GM12874 (cell line): ENCODE measurements at regions not wholly inside any gene's neighbourhood (a gene's known extent, or its start where the extent isn't known, plus 50 kb on each side); places are given as distances from the start of the nearest gene placed in this dataset.

Experiments used
- CTCF ChIP-seq: IDR thresholded peaks from 2 replicates; pipeline ENCODE4 v1.5.1; 2011; ENCODE audit warnings: low read depth, mild to moderate bottlenecking, control low read depth, low read length, moderate library complexity; ENCODE audit not compliant: insufficient read depth

- no peak for TF ChIP-seq CTCF
Observed at GRCh38 chr5:157949520-157949919, 90.6 kb upstream of the CLINT1 start.

DNA sequence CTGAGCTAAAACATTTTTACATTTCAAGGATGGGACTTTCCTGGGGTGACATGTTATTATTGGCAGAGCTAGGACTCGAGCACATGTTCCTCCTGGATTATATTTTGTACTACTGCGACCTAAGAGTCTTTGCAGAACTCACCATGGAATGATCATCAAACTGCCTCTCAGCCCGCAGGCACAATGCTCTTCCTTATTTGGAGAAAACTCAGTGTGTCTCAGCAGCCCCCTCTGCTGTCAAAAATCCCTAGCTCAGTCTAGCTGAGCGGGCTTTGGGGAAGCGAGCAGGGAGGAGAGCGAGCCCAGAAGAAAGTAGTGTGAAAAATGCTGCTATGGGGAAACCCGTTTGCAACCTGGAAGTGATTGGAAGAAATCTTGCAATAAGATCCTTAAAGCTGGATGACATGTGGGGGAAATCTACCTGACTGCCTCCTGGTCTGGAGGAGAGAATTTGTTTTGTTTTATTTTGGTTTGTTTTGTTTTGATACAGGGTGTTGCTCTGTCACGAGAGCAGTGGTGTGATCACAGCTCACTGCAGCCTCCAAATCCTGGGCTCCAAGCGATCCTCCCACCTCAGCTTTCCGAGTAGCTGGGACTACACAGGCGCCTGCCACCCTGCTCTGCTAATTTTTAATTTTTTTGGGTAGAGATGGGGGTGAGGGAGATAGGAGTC is 89.9 kb upstream of the CLINT1 start:
- peak; percentile 78 for TF ChIP-seq CTCF

DNA sequence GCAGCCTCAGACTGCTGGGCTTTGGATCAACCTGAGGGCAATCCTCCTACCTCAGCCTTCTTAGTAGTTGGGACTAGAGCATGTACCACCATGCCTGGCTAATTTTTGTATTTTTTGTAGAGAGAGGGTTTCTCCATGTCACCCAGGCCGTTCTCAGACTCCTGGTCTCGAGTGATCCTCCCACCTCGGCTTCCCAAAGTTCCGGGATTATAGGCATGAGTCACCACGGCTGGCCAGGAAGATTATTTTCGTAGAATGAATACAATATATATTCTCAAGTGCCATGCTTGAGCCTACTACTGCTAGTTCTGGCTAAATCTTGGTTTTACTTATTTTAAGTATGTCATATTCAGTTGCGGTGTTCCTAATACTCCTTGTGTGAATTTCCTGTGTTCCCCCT is 88.2 kb upstream of the CLINT1 start:
- TF ChIP-seq CTCF, result no peak

DNA sequence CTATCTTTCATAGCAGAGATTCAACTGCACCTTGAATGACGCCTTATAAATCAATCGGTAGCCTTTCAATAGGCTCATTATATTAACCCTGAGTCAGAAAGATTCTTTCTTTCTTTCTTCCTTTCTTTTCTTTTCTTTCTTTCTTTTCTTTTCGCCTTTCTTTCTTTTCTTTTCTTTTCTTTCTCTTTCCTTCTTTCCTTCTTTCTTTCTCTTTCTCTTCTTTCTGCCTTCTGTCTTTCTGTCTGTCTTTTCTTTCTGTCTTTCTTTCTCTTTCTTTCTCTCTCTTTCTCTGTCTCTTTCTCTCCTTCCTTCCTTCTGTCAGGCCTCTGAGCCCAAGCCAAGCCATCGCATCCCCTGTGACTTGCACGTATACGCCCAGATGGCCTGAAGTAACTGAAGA is 86.0 kb upstream of the CLINT1 start:
- TF ChIP-seq CTCF, result no peak

DNA sequence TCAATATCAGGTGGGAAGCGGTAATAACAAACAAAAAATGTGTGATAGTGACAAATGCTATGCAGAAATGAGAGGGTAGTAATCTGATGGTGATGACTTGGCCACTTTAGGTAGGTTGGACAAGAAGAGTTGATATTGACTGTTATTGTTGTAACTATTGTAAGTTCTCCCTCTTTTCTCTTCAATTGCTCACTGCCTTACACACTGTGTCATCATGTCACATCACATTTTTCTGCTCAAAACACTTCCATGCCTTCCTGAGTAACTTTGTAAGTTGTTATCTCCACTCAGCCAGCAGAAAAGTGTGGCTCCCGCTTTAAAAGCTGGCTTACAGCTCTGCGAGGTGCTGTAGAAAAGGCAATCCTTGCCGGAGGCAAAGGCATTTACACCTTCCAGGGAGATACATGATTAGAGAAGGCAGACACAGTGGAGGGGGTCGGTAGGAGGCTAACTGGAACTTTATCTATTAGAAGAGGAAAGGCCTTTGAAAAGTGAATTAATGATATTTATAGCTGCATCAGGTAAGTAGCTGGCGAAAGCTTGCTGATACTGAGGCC is 85.2 kb upstream of the CLINT1 start:
- TF ChIP-seq CTCF, result no peak

GRCh38 chr5:157942595-157942994 is 83.7 kb upstream of the CLINT1 start:
- TF ChIP-seq CTCF, result no peak

- TF ChIP-seq CTCF, result no peak
Observed at GRCh38 chr5:157941616-157942015, 82.7 kb upstream of the CLINT1 start.
